Neural progenitor cell (in vitro differentiated cells): ENCODE measurements at regions not wholly inside any gene's neighbourhood (a gene's known extent, or its start where the extent isn't known, plus 50 kb on each side); places are given as distances from the start of the nearest gene placed in this dataset.

Experiments used
- CTCF ChIP-seq: fragments of 200-600 bp; sonication (generic); IDR thresholded peaks from 2 replicates; pipeline ENCODE4 v1.5.1; 2017; ENCODE audit warnings: antibody characterized with exemption, mild to moderate bottlenecking
- EZH2 ChIP-seq: fragments of 200-600 bp; sonication (generic); IDR thresholded peaks from 2 replicates; pipeline ENCODE4 v1.6.1; 2017; ENCODE audit warnings: antibody characterized with exemption, mild to moderate bottlenecking, moderate library complexity

DNA sequence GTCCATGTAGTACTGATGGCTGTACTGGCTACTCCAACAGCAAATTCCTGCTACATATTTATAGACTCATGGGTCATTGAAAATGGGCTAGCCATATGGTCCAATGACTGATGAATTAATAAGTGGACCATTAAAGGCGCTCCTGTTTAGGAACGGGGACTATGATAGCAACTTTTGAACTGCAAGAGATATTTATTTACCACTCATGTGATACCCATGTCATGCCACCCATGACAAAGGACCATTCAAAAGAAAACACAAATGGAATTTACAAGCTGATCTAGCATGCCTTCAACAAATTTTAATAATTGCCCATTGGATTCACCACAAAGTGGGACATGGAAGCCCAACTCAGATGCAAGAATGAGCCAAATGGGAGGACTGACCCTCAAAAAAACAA lies 240.0 kb upstream of the GALNTL6 start:
- TF ChIP-seq CTCF (no peak), EZH2 (no peak)
